GM20000 (cell line): ENCODE measurements at regions not wholly inside any gene's neighbourhood (a gene's known extent, or its start where the extent isn't known, plus 50 kb on each side); places are given as distances from the start of the nearest gene placed in this dataset.

Experiments used
- DNase-seq: peaks from one replicate; pipeline ENCODE4 v3.0.0; 2012; ENCODE audit warnings: low spot score
- CTCF ChIP-seq: IDR thresholded peaks from 2 replicates; pipeline ENCODE4 v1.5.1; 2012; ENCODE audit warnings: mild to moderate bottlenecking, control low read depth; ENCODE audit errors: extremely low read depth, missing control alignments

DNA sequence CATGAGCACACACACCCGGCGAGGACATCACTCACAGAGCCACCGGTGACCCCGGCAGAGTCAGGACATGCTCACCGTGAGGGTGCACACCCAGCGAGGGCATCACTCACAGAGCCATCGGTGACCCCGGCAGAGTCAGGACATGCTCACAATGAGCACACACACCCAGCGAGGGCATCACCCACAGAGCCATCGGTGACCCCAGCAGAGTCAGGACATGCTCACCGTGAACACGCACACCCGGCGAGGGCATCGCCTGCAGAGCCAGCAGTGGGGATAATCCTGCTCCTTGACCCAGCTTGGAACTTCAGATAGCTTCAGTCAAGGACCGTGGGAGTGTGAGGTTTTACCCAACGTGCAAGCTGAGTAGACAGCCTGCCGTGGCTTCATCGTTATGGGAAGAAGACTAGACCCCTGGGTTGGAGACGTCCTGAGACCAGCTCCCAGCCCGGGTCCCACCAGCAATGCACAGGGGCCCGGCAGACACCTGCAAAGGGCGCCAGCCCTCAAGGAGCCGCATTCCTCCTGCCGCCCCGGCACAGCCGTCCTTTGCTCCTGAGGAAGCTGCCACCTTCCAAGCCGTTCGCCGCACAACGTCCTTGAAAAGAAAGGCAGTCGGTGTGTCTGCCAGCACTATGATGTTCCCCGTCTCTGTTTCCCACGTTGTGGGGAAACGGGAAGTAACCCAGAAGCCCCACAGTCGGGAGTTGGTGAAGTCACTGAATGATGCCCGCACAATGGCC, 192.3 kb downstream of the DLL1 start:
- DNase-seq: no peak
- TF ChIP-seq CTCF: no peak

DNA sequence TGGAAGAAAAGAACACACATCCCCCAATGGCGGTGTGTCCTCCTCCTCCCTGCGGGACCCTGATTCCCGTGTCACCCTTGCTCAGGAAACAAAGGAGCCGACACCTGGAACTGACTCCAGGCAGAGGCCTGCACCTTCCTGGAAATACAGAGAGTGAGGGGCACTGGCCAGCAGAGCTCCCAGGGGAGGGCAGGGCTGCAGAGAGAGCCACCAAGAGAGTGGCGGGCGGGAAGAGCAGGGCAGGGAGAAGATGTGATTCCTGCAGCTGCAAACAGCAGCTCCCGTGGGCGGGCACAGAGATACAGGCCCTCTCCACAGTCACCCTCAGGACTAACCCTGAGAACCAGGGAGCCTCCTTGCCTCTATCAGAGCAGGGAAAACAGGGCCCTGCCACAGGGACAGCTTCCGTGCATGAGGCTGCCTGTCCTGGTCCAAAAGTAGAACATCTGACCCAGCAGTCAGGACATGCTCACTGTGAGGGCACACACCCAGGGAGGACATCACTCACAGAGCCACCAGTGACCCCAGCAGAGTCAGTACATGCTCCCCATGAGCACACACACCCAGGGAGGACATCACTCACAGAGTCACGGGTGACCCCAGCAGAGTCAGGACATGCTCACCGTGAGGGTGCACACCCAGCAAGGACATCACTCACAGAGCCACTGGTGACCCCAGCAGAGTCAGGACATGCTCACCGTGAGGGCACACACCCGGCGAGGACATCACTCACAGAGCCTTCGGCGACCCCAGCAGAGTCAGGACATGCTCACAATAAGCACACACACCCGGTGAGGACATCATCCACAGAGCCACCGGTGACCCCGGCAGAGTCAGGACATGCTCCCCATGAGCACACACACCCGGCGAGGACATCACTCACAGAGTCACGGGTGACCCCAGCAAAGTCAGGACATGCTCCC, 193.1 kb downstream of the DLL1 start:
- no peak for TF ChIP-seq CTCF
- DNase-seq: no peak

DNA sequence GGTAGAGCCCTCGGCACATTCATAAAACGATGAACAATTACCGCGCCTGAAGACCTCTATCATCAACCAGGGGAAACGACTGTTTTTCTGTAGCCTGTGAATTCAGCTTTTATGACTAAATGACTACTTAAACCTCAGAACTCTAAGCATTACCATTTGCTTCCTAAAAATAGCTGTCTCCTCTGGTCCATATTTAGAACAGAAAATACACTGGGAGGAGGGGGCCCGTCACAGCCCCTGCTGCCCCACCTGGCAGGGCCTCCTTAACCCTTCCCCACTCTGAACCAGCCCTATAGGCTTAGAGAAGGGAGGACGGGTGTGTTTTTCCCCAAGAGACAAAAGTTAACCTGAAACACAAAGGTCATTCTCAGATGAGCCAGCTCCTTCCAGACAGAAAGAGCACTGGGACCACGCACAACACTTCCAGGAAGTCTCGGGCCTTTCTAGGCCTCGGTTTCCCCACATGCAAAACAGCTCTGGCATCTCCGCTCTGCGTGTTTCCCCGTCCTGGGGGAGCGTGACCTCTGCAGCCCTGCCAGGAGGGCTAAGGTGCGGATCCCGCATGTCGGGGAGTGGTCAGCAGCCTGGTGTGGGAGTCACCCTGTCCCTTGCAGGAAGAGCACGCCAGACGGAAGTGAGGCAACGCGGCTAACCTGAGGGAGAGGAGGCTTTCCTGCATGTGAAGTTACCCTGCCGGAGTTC, 193.9 kb downstream of the DLL1 start:
- DNase-seq: no peak
- no peak for TF ChIP-seq CTCF

GRCh38 chr6:170096191-170096802, 194.6 kb downstream of the DLL1 start:
- no peak for DNase-seq
- TF ChIP-seq CTCF: no peak

DNA sequence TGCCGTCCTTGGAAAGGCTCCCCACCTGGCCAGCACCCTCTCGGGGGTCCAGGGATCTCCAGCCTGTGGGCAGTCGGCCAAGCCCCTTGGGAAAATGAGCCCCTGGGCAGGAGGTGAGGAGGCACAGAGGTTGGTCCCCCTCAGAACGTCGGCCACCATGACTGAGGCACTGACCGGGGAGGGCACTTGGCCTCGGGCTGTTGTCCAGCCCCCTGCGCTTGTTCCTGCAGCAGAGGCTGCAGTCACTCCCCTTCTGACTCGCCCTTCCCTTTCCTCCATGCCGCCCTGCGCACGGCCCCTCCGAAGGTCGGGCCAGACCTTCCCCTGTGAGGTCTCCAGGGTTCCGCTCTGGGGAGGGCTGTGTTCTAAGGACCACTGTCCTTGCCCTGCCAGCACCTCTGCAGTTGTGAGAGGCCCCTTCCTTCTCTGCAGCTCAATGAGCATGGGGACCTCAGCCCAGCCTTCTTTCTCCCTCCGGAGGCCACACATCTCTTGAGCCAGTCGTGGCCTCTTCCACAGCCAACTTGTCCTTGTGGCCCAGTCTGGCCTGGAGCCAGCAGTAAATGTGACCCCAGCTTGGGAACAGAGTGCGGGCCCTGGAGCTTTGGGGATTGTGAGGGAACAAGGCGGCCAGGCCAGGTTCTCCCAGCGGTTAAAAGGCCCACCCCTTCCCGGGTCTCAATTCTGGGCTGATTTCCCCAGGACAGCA, 195.5 kb downstream of the DLL1 start:
- no peak for DNase-seq
- TF ChIP-seq CTCF: no peak

DNA sequence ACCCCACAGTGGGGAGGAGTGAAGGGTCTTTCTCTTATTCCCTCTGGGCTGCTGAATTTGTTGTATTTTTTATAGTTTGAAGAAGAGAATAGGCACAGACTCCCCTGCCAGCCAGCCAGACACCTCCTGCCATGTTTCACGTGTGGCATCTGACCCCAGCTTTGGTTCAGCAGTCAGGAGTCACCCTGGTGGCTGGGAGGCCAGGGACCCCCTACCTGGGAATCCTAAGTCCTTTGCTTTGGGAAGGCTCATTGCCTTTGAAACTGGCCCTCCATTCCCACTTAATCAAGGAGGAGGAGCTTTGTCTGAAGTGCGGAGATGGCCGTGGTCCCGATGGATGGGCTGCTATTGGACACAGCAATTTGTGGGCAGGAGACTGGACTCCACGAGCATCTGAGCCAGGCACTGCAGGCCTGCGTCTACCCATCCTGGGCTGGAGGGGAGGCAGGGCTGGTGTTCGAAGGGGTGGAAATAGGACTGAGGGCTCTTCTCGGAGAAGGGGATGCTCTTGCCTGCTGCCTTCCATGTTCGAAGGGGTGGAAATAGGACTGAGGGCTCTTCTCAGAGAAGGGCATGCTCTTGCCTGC, 196.1 kb downstream of the DLL1 start:
- no peak for TF ChIP-seq CTCF

More for the DNA sequence above, 196.1 kb downstream of the DLL1 start:
- no peak for DNase-seq
